NT2/D1 (cell line): ENCODE measurements at regions not wholly inside any gene's neighbourhood (a gene's known extent, or its start where the extent isn't known, plus 50 kb on each side); places are given as distances from the start of the nearest gene placed in this dataset.
"Not testable (repeated sequence)": the region's sequence is repeated elsewhere in the genome, so short reads cannot be mapped to it uniquely, and the experiment has no call there.

Experiments used
- DNase-seq: peaks from one replicate; pipeline ENCODE4 v3.0.0-alpha.2; 2011; ENCODE audit warnings: low read depth, low spot score
- H3K27me3 ChIP-seq: 2 replicates; pipeline ENCODE4 v1.6.0; 2011; ENCODE audit warnings: mild to moderate bottlenecking; ENCODE audit not compliant: insufficient read length, insufficient read depth
- H3K36me3 ChIP-seq: 2 replicates; pipeline ENCODE4 v1.6.1; 2011; ENCODE audit warnings: mild to moderate bottlenecking, low read length, mixed read lengths; ENCODE audit not compliant: insufficient read depth, insufficient read length
- H3K4me1 ChIP-seq: 2 replicates; pipeline ENCODE4 v1.5.1; 2011; ENCODE audit not compliant: insufficient read depth, insufficient read length
- H3K4me3 ChIP-seq: 2 replicates; pipeline ENCODE4 v1.5.1; 2011; ENCODE audit warnings: low read depth; ENCODE audit not compliant: insufficient read length
- H3K9ac ChIP-seq: 2 replicates; pipeline ENCODE4 v1.6.0; 2011; ENCODE audit warnings: low read depth; ENCODE audit not compliant: insufficient read length
- H3K9me3 ChIP-seq: 2 replicates; pipeline ENCODE4 v1.5.1; 2011; ENCODE audit warnings: mild to moderate bottlenecking, low read length; ENCODE audit not compliant: insufficient read depth
- SUZ12 ChIP-seq: IDR thresholded peaks from 2 replicates; pipeline ENCODE4 v1.6.1; 2011; ENCODE audit not compliant: insufficient read length, insufficient read depth; ENCODE audit errors: extremely low read depth
- YY1 ChIP-seq: IDR thresholded peaks from 2 replicates; pipeline ENCODE4 v1.6.1; 2011; ENCODE audit not compliant: insufficient read length, insufficient read depth
- ZNF274 ChIP-seq: IDR thresholded peaks from 2 replicates; pipeline ENCODE4 v1.6.1; 2011; ENCODE audit warnings: mild to moderate bottlenecking, low read depth, low read length

DNA sequence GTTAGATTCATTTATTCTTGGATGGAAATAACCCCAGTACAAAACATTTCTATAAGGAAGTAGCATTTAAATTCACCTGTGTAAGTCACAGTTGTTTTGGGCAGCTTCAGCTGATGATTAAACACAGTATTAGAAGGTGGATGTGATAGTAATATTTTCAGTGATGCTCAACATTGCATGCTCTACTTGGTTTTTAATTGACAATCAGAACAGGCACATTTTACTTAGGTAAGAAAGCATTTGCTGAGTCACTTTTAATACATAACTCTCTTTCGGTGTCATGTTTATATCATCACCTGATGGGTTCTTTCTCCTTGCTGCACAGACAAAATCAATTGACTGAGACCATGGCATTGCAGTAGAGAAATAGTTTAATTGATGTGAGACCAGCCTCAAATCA, 80.7 kb downstream of the CMAS start:
- Histone ChIP-seq H3K36me3 (no peaks in the 10 kb centered on the region), H3K4me3 (no peak overlapping the region), H3K9me3 (peaks cover 22% of the 10 kb centered on the region; the same call in 1 of the 2 replicates), H3K4me1 (no peaks in the 10 kb centered on the region), H3K27me3 (no peaks in the 10 kb centered on the region), H3K9ac (no peak overlapping the region)
- no peak for TF ChIP-seq ZNF274
- no peak for TF ChIP-seq YY1
- TF ChIP-seq SUZ12: no peak
- DNase-seq: no peak

DNA sequence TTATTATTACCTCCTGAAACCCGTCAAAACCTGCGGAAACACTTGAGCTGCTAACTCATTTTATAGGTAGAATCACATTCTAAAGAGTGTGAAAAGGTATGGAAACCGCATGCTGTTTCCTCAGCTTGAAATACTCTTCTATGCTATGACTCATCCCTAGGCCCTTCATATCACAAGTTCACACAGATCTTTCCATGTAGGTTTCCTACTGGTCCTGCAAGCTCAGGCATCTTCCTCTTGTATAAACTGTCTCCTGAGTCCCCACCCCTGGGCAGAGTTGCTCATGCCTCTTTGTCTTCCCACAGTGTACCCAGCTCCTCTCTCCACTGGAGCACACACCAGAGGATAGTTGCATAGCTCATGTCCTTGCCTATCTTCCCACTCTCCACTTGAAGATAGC, 84.7 kb downstream of the CMAS start:
- TF ChIP-seq ZNF274 (no peak), SUZ12 (no peak), YY1 (no peak)
- Histone ChIP-seq H3K36me3 (no peaks in the 10 kb centered on the region), H3K9me3 (peaks cover 14% of the 10 kb centered on the region), H3K9ac (no peak overlapping the region), H3K4me3 (no peak overlapping the region), H3K4me1 (no peaks in the 10 kb centered on the region), H3K27me3 (no peaks in the 10 kb centered on the region)
- DNase-seq: no peak

DNA sequence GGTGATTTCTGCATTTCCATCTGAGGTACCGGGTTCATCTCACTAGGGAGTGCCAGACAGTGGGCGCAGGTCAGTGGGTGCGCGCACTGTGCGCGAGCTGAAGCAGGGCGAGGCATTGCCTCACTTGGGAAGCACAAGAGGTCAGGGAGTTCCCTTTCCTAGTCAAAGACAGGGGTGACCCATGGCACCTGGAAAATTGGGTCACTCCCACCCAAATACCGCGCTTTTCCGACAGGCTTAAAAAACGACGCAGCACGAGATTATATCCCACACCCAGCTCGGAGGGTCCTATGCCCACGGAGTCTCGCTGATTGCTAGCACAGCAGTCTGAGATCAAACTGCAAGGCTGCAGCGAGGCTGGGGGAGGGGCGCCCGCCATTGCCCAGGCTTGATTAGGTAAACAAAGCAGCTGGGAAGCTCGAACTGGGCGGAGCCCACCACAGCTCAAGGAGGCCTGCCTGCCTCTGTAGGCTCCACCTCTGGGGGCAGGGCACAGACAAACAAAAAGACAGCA, 90.6 kb downstream of the CMAS start:
- H3K27me3 ChIP-seq, DNase-seq, H3K4me1 ChIP-seq, H3K9me3 ChIP-seq, H3K36me3 ChIP-seq, H3K9ac ChIP-seq, H3K4me3 ChIP-seq: not testable (repeated sequence)
